Sigmoid colon (tissue), 6 donors: ENCODE measurements at regions not wholly inside any gene's neighbourhood (a gene's known extent, or its start where the extent isn't known, plus 50 kb on each side); places are given as distances from the start of the nearest gene placed in this dataset.

Source experiments
- DNase-seq: peaks from one replicate; pipeline ENCODE4 v3.0.0-alpha.2; 2019
- H3K27ac ChIP-seq, 4 donors: fragments of 200-600 bp; sonication (generic); one replicate each; pipeline ENCODE4 v1.5.1; 2016 to 2019; ENCODE audit warnings: mild to moderate bottlenecking in 1 of 4
- H3K27me3 ChIP-seq, 3 donors: fragments of 200-600 bp; sonication (generic); one replicate each; pipeline ENCODE4 v1.5.1; 2019; ENCODE audit warnings: mild to moderate bottlenecking in 1 of 3
- H3K36me3 ChIP-seq, 4 donors: fragments of 200-600 bp; sonication (generic); one replicate each; pipeline ENCODE4 v1.5.1; 2016 to 2019
- H3K4me1 ChIP-seq, 4 donors: fragments of 200-600 bp; sonication (generic); one replicate each; pipeline ENCODE4 v1.5.1; 2017 to 2019
- H3K4me3 ChIP-seq, 4 donors: fragments of 200-600 bp; sonication (generic); one replicate each; pipeline ENCODE4 v1.5.1; 2017 to 2019; ENCODE audit warnings: mild to moderate bottlenecking in 2 of 4, moderate library complexity in 1 of 4
- H3K9me3 ChIP-seq, 4 donors: fragments of 200-600 bp in 3 of 4; sonication (generic) in 3 of 4; one replicate each; pipeline versions ENCODE4 v1.5.1 to v1.6.1; 2013 to 2019
- CTCF ChIP-seq, 4 experiments: fragments of 450-650 bp in 3 of 4; fragments of 200-600 bp in 1 of 4; IDR thresholded peaks; one replicate each; pipeline ENCODE4 v1.5.1; 2016 to 2019; ENCODE audit warnings: antibody characterized with exemption in 4 of 4, mild to moderate bottlenecking in 3 of 4, moderate library complexity in 2 of 4
- EP300 ChIP-seq, 4 donors: sonication (generic); formaldehyde crosslinking; IDR thresholded peaks; one replicate each; pipeline ENCODE4 v1.6.1; 2017; ENCODE audit warnings: antibody characterized with exemption in 4 of 4
- POLR2A ChIP-seq, 2 donors: fragments of 450-650 bp; IDR thresholded peaks; one replicate each; pipeline ENCODE4 v1.6.1; 2016; ENCODE audit warnings: antibody characterized with exemption in 2 of 2, mild to moderate bottlenecking in 2 of 2, moderate library complexity in 2 of 2
- POLR2AphosphoS5 ChIP-seq, 4 donors: sonication (generic); formaldehyde crosslinking; IDR thresholded peaks; one replicate each; pipeline ENCODE4 v1.6.1; 2017; ENCODE audit warnings: antibody characterized with exemption in 4 of 4
- WGBS, 2 donors: extraction: QIAGEN DNeasy Blood & Tissue Kit; methylation state at CpG; one replicate each; pipeline ENCODE4 v1.1.7; 2013; 5-methylcytosine and 5-hydroxymethylcytosine counted together
- intact Hi-C: fragments of 100-400 bp; cut with DNase I; formaldehyde crosslinking; loops from one replicate; pipeline ENCODE4 v1.15.1; 2023
- donor health status: healthy with polysubstance abuse.
- donor health status: healthy.

DNA sequence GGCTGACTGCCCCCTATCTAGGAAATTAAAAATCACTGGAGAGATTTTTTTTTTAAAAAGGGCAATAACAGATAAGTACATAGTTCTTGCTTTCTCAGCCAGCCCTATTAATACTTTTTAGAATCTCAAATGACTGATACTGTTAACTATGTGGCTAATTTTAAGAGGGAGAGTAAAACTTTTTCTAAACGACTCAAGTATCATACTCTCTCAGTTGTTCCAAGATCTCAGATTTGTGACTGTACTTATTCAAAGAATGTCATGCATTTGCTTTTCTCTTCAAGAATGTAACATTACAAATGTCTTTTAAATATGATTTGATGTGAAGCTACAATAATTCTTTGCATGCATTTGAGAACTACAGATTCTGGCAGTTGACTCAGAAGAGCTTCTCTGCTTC, 55.4 kb upstream of the RAB11FIP2 start:
- TF ChIP-seq POLR2AphosphoS5 (IDR thresholded peaks at IDR 0.05) = no peak
- no peak for TF ChIP-seq CTCF (IDR thresholded peaks at IDR 0.05)
- TF ChIP-seq POLR2A (IDR thresholded peaks at IDR 0.05) = no peak
- no peak for TF ChIP-seq EP300 (IDR thresholded peaks at IDR 0.05)
- Histone ChIP-seq H3K27me3 (no peaks in the 10 kb centered on the region), H3K4me1 (no peaks in the 10 kb centered on the region), H3K9me3 (no peaks in the 10 kb centered on the region), H3K36me3 (no peaks in the 10 kb centered on the region), H3K27ac (no peak overlapping the region), H3K4me3 (no peak overlapping the region)
- WGBS, 2 donors = 73 to 78% methylated on average over 1 of the region's 1 CpG
- DNase-seq = no peak
- intact Hi-C loops = no loop called here

- Histone ChIP-seq H3K4me1 (no peaks in the 10 kb centered on the region), H3K36me3 (no peaks in the 10 kb centered on the region), H3K27me3 (no peaks in the 10 kb centered on the region), H3K9me3 (no peaks in the 10 kb centered on the region), H3K4me3 (no peak overlapping the region), H3K27ac (no peak overlapping the region)
- TF ChIP-seq POLR2A (IDR thresholded peaks at IDR 0.05) = no peak
- 86 to 87% methylated on average over 3 of the region's 3 CpGs for WGBS, 2 donors
- DNase-seq = no peak
- intact Hi-C loops = no loop called here
Measured at GRCh38 chr10:118101501-118101900, 54.8 kb upstream of the RAB11FIP2 start.
